ENCODE measurements at regions not wholly inside any gene's neighbourhood (a gene's known extent, or its start where the extent isn't known, plus 50 kb on each side); places are given as distances from the start of the nearest gene placed in this dataset.

DNA sequence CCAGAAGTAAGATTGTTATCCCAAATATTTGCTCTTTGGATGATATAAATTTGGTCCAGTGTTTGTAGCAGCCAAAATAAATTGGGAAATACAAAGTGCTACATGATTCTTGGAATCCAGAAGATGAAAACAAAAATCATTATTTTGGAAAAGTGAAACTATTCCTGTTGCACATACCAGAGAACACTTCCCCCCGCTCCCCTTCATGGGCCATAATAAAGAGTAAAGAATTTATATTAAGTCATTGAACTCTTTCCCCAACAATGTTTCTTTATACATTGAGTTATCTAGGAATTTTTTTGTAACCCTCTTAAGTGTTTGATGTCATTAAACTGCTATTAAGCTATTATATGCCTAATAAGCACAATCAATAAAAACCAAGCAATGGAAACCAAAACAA, 490.4 kb upstream of the HS3ST5 start:
- TF ChIP-seq, protein P1, sequence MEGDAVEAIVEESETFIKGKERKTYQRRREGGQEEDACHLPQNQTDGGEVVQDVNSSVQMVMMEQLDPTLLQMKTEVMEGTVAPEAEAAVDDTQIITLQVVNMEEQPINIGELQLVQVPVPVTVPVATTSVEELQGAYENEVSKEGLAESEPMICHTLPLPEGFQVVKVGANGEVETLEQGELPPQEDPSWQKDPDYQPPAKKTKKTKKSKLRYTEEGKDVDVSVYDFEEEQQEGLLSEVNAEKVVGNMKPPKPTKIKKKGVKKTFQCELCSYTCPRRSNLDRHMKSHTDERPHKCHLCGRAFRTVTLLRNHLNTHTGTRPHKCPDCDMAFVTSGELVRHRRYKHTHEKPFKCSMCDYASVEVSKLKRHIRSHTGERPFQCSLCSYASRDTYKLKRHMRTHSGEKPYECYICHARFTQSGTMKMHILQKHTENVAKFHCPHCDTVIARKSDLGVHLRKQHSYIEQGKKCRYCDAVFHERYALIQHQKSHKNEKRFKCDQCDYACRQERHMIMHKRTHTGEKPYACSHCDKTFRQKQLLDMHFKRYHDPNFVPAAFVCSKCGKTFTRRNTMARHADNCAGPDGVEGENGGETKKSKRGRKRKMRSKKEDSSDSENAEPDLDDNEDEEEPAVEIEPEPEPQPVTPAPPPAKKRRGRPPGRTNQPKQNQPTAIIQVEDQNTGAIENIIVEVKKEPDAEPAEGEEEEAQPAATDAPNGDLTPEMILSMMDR (IDR thresholded peaks at IDR 0.05): no peak
- TF ChIP-seq POLR2A (IDR thresholded peaks at IDR 0.05) (no peak), EP300 (IDR thresholded peaks at IDR 0.05) (no peak), POLR2AphosphoS5 (IDR thresholded peaks at IDR 0.05) (no peak)
